Neural progenitor cell (in vitro differentiated cells): ENCODE measurements at regions not wholly inside any gene's neighbourhood (a gene's known extent, or its start where the extent isn't known, plus 50 kb on each side); places are given as distances from the start of the nearest gene placed in this dataset.

Source experiments
- DNase-seq: peaks from one replicate; pipeline ENCODE4 v3.0.0-alpha.2; 2016; ENCODE audit warnings: low spot score
- H2AFZ ChIP-seq: fragments of 200-600 bp; sonication (generic); replicated peaks from 2 replicates; pipeline ENCODE4 v1.6.1; 2016; ENCODE audit warnings: antibody characterized with exemption
- H3F3A ChIP-seq: fragments of 200-600 bp; sonication (generic); 2 replicates; pipeline ENCODE4 v1.6.1; 2016; ENCODE audit warnings: antibody characterized with exemption, low read depth
- H3K27ac ChIP-seq: fragments of 200-600 bp; sonication (generic); 2 replicates; pipeline ENCODE4 v1.5.1; 2016; ENCODE audit warnings: mild to moderate bottlenecking
- H3K27me3 ChIP-seq: fragments of 200-600 bp; sonication (generic); 2 replicates; pipeline ENCODE4 v1.6.1; 2016; ENCODE audit warnings: mild to moderate bottlenecking, moderate library complexity
- H3K36me3 ChIP-seq: fragments of 200-600 bp; sonication (generic); 2 replicates; pipeline ENCODE4 v1.5.1; 2016
- H3K4me1 ChIP-seq: fragments of 200-600 bp; sonication (generic); 2 replicates; pipeline ENCODE4 v1.6.1; 2016; ENCODE audit warnings: mixed run types
- H3K4me2 ChIP-seq: fragments of 200-600 bp; sonication (generic); 2 replicates; pipeline ENCODE4 v1.6.1; 2016
- H3K4me3 ChIP-seq: fragments of 200-600 bp; sonication (generic); 2 replicates; pipeline ENCODE4 v1.5.1; 2016
- H3K79me2 ChIP-seq: fragments of 200-600 bp; sonication (generic); 2 replicates; pipeline ENCODE4 v1.6.1; 2016; ENCODE audit warnings: low read depth
- H3K9ac ChIP-seq: fragments of 200-600 bp; sonication (generic); 2 replicates; pipeline ENCODE4 v1.6.1; 2016
- H3K9me3 ChIP-seq: fragments of 200-600 bp; sonication (generic); 2 replicates; pipeline ENCODE4 v1.5.1; 2016; ENCODE audit warnings: low read depth
- H4K20me1 ChIP-seq: fragments of 200-600 bp; sonication (generic); 2 replicates; pipeline ENCODE4 v1.6.1; 2016; ENCODE audit warnings: low read depth
- H3K27ac Mint-ChIP-seq: 3 replicates; pipeline ENCODE4 v1.8.0; 2021; ENCODE audit warnings: mixed read lengths
- H3K27me3 Mint-ChIP-seq: 2 replicates; pipeline ENCODE4 v1.8.0; 2022; ENCODE audit warnings: low read depth, mild to moderate bottlenecking, inconsistent platforms, moderate library complexity, mixed read lengths; ENCODE audit not compliant: insufficient read depth
- H3K36me3 Mint-ChIP-seq: 3 replicates; pipeline ENCODE4 v1.8.0; 2021; ENCODE audit warnings: mixed read lengths
- H3K4me1 Mint-ChIP-seq: 3 replicates; pipeline ENCODE4 v1.8.0; 2021; ENCODE audit warnings: mixed read lengths
- H3K4me3 Mint-ChIP-seq: 3 replicates; pipeline ENCODE4 v1.8.0; 2021; ENCODE audit warnings: mild to moderate bottlenecking, moderate library complexity, mixed read lengths
- H3K9me3 Mint-ChIP-seq: 3 replicates; pipeline ENCODE4 v1.8.0; 2020; ENCODE audit warnings: mixed read lengths
- EZH2 ChIP-seq: fragments of 200-600 bp; sonication (generic); IDR thresholded peaks from 2 replicates; pipeline ENCODE4 v1.6.1; 2017; ENCODE audit warnings: antibody characterized with exemption, mild to moderate bottlenecking, moderate library complexity
- EZH2phosphoT487 ChIP-seq: fragments of 200-600 bp; sonication (generic); IDR thresholded peaks from 2 replicates; pipeline ENCODE4 v1.6.1; 2017; ENCODE audit warnings: antibody characterized with exemption
- TF ChIP-seq, protein P1 (sequence below): fragments of 200-600 bp; sonication (generic); IDR thresholded peaks from 2 replicates; pipeline ENCODE4 v1.5.1; 2017; ENCODE audit warnings: antibody characterized with exemption, mild to moderate bottlenecking

GRCh38 chr20:1764136-1765033 lies 106.8 kb upstream of the SIRPG start:
- H3K4me1 ChIP-seq = no peaks in the 10 kb centered on the region
- peaks cover 21% of the 10 kb centered on the region for H3K27me3 ChIP-seq
- H3K27ac ChIP-seq = no peak overlapping the region
- H2AFZ ChIP-seq = no peak overlapping the region
- Mint-ChIP-seq H3K27me3 (no peaks in the 10 kb centered on the region), H3K27ac (no peak overlapping the region), H3K4me1 (no peaks in the 10 kb centered on the region), H3K9me3 (no peaks in the 10 kb centered on the region), H3K36me3 (no peaks in the 10 kb centered on the region), H3K4me3 (no peak overlapping the region)
- H3K79me2 ChIP-seq = no peaks in the 10 kb centered on the region
- peak overlapping the region; percentile 46 for H3K4me2 ChIP-seq
- H3K4me3 ChIP-seq = no peak overlapping the region
- DNase-seq = peak; percentile 80
- TF ChIP-seq EZH2phosphoT487 (no peak), EZH2 (peak; percentile 26)
- TF ChIP-seq, protein P1, sequence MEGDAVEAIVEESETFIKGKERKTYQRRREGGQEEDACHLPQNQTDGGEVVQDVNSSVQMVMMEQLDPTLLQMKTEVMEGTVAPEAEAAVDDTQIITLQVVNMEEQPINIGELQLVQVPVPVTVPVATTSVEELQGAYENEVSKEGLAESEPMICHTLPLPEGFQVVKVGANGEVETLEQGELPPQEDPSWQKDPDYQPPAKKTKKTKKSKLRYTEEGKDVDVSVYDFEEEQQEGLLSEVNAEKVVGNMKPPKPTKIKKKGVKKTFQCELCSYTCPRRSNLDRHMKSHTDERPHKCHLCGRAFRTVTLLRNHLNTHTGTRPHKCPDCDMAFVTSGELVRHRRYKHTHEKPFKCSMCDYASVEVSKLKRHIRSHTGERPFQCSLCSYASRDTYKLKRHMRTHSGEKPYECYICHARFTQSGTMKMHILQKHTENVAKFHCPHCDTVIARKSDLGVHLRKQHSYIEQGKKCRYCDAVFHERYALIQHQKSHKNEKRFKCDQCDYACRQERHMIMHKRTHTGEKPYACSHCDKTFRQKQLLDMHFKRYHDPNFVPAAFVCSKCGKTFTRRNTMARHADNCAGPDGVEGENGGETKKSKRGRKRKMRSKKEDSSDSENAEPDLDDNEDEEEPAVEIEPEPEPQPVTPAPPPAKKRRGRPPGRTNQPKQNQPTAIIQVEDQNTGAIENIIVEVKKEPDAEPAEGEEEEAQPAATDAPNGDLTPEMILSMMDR = peak; percentile 79
- H3F3A ChIP-seq = no peaks in the 10 kb centered on the region
- no peaks in the 10 kb centered on the region for H3K9me3 ChIP-seq
- no peaks in the 10 kb centered on the region for H3K36me3 ChIP-seq
- no peaks in the 10 kb centered on the region for H4K20me1 ChIP-seq
- no peak overlapping the region for H3K9ac ChIP-seq

DNA sequence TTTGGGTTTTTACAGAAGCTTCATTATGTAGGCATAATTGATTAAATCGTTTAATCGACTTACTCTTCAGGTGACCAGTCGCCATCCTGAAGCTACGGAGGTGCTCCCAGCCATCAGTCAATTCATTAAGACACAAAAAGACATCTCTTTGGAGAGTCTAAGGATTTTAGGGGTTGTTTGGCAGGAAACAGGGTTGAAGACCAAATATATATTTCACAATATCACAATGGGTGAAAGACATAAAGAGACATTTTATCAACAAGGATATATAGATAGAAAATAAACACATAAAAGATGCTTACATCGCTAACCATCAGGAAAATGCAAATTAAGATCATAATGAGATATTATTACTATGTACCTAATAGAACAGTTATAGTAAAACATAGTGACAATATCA lies 104.0 kb upstream of the SIRPG start:
- Histone ChIP-seq H3K4me3 (no peak overlapping the region), H3K79me2 (no peaks in the 10 kb centered on the region), H3K27me3 (peaks cover 21% of the 10 kb centered on the region), H3K27ac (no peak overlapping the region), H3K9ac (no peak overlapping the region), H3K9me3 (no peaks in the 10 kb centered on the region), H3K36me3 (no peaks in the 10 kb centered on the region), H2AFZ (no peak overlapping the region), H4K20me1 (no peaks in the 10 kb centered on the region), H3F3A (peaks cover 11% of the 10 kb centered on the region), H3K4me1 (peaks cover 18% of the 10 kb centered on the region), H3K4me2 (no peak overlapping the region)
- no peak for TF ChIP-seq EZH2phosphoT487
- TF ChIP-seq, protein P1 = no peak
- no peak for TF ChIP-seq EZH2
- Mint-ChIP-seq H3K27ac (no peak overlapping the region), H3K4me1 (no peaks in the 10 kb centered on the region), H3K27me3 (no peaks in the 10 kb centered on the region), H3K4me3 (no peak overlapping the region), H3K9me3 (no peaks in the 10 kb centered on the region), H3K36me3 (no peaks in the 10 kb centered on the region)
- DNase-seq = no peak

GRCh38 chr20:1761116-1761515 lies 103.5 kb upstream of the SIRPG start:
- Histone ChIP-seq H3K4me1 (peaks cover 18% of the 10 kb centered on the region), H3K4me2 (no peak overlapping the region), H3K27me3 (peaks cover 21% of the 10 kb centered on the region), H3K27ac (no peak overlapping the region), H3F3A (peaks cover 11% of the 10 kb centered on the region), H2AFZ (no peak overlapping the region), H3K36me3 (no peaks in the 10 kb centered on the region), H3K4me3 (no peak overlapping the region), H3K9me3 (no peaks in the 10 kb centered on the region), H3K79me2 (no peaks in the 10 kb centered on the region), H3K9ac (no peak overlapping the region), H4K20me1 (no peaks in the 10 kb centered on the region)
- TF ChIP-seq, protein P1 = no peak
- TF ChIP-seq EZH2 = no peak
- no peak for TF ChIP-seq EZH2phosphoT487
- no peak overlapping the region for H3K4me3 Mint-ChIP-seq
- no peaks in the 10 kb centered on the region for H3K36me3 Mint-ChIP-seq
- DNase-seq = no peak
- no peaks in the 10 kb centered on the region for H3K9me3 Mint-ChIP-seq
- H3K27me3 Mint-ChIP-seq = no peaks in the 10 kb centered on the region
- no peaks in the 10 kb centered on the region for H3K4me1 Mint-ChIP-seq
- no peak overlapping the region for H3K27ac Mint-ChIP-seq
